Neuronal stem cell (in vitro differentiated cells): ENCODE measurements at regions not wholly inside any gene's neighbourhood (a gene's known extent, or its start where the extent isn't known, plus 50 kb on each side); places are given as distances from the start of the nearest gene placed in this dataset.
"Not testable (repeated sequence)": the region's sequence is repeated elsewhere in the genome, so short reads cannot be mapped to it uniquely, and the experiment has no call there.

Experiments used
- DNase-seq: peaks from one replicate; pipeline ENCODE4 v3.0.0-alpha.2; 2013; ENCODE audit warnings: low spot score
- H2AFZ ChIP-seq: one replicate; pipeline ENCODE4 v1.6.1; 2013; ENCODE audit warnings: mild to moderate bottlenecking, low read length, inconsistent platforms
- H2AK5ac ChIP-seq: 2 replicates; pipeline ENCODE4 v1.6.1; 2013; ENCODE audit warnings: low read depth, mild to moderate bottlenecking, inconsistent platforms, low read length, moderate library complexity, mixed read lengths
- H2BK120ac ChIP-seq: 2 replicates; pipeline ENCODE4 v1.6.1; 2013; ENCODE audit warnings: low read depth, mild to moderate bottlenecking, inconsistent platforms, low read length, moderate library complexity, mixed read lengths
- H2BK12ac ChIP-seq: one replicate; pipeline ENCODE4 v1.6.1; 2013; ENCODE audit warnings: low read length, inconsistent platforms
- H2BK15ac ChIP-seq: 2 replicates; pipeline ENCODE4 v1.6.1; 2013; ENCODE audit warnings: mild to moderate bottlenecking, low read length, inconsistent platforms, mixed read lengths
- H2BK5ac ChIP-seq: one replicate; pipeline ENCODE4 v1.6.1; 2013; ENCODE audit warnings: inconsistent platforms, mild to moderate bottlenecking, low read length, moderate library complexity
- H3K14ac ChIP-seq: one replicate; pipeline ENCODE4 v1.6.1; 2013; ENCODE audit warnings: low read length, inconsistent platforms
- H3K18ac ChIP-seq: 2 replicates; pipeline ENCODE4 v1.6.1; 2013; ENCODE audit warnings: low read length, inconsistent platforms
- H3K23ac ChIP-seq: 2 replicates; pipeline ENCODE4 v1.6.1; 2013; ENCODE audit warnings: low read depth, mild to moderate bottlenecking, mixed read lengths, low read length, inconsistent platforms; ENCODE audit not compliant: poor library complexity
- H3K27ac ChIP-seq: replicated peaks from 3 replicates; pipeline ENCODE4 v1.5.1; 2013; ENCODE audit warnings: low read length, inconsistent platforms
- H3K27me3 ChIP-seq, 3 experiments: 2 replicates each; pipeline ENCODE4 v1.6.1; 2013; ENCODE audit warnings: low read length in 3 of 3, mild to moderate bottlenecking in 2 of 3, inconsistent platforms in 1 of 3, low read depth in 1 of 3, mixed read lengths in 1 of 3, moderate library complexity in 1 of 3; ENCODE audit not compliant: control insufficient read depth in 3 of 3, insufficient read depth in 3 of 3
- H3K36me3 ChIP-seq, 2 donors: replicated peaks in 1 of 2; 2 replicates each; pipeline ENCODE4 v1.6.1; 2013; ENCODE audit warnings: low read length in 2 of 2; ENCODE audit not compliant: control insufficient read depth in 2 of 2, insufficient read depth in 2 of 2
- H3K4ac ChIP-seq: 2 replicates; pipeline ENCODE4 v1.6.1; 2013; ENCODE audit warnings: inconsistent platforms, mild to moderate bottlenecking, low read length, moderate library complexity
- H3K4me1 ChIP-seq, 2 donors: 1 replicate in 1 of 2; 2 replicates in 1 of 2; pipeline ENCODE4 v1.6.1; 2013; ENCODE audit warnings: low read length in 2 of 2, low read depth in 1 of 2; ENCODE audit not compliant: control insufficient read depth in 2 of 2, insufficient read depth in 1 of 2
- H3K4me2 ChIP-seq: one replicate; pipeline ENCODE4 v1.6.1; 2013; ENCODE audit warnings: mild to moderate bottlenecking, low read length, inconsistent platforms; ENCODE audit not compliant: insufficient read depth, poor library complexity, severe bottlenecking
- H3K4me3 ChIP-seq, 2 donors: 2 replicates each; pipeline ENCODE4 v1.5.1; 2013; ENCODE audit warnings: low read length in 2 of 2, mild to moderate bottlenecking in 2 of 2, inconsistent platforms in 1 of 2, moderate library complexity in 1 of 2
- H3K79me1 ChIP-seq: one replicate; pipeline ENCODE4 v1.6.1; 2013; ENCODE audit warnings: low read depth, mild to moderate bottlenecking, inconsistent platforms, low read length, moderate library complexity
- H3K9ac ChIP-seq: one replicate; pipeline ENCODE4 v1.6.1; 2013; ENCODE audit warnings: mild to moderate bottlenecking, low read depth, low read length, inconsistent platforms; ENCODE audit not compliant: poor library complexity
- H3K9me3 ChIP-seq, 2 donors: replicated peaks in 1 of 2; 2 replicates each; pipeline versions ENCODE3 to v1.6.1; 2013; ENCODE audit warnings: low read length in 2 of 2, mild to moderate bottlenecking in 2 of 2, inconsistent platforms in 1 of 2, low read depth in 1 of 2, mixed read lengths in 1 of 2, moderate library complexity in 1 of 2; ENCODE audit not compliant: control insufficient read depth in 2 of 2, insufficient read depth in 1 of 2
- H4K8ac ChIP-seq: one replicate; pipeline ENCODE4 v1.6.1; 2013; ENCODE audit warnings: low read depth, mild to moderate bottlenecking, inconsistent platforms, low read length, moderate library complexity
- H4K91ac ChIP-seq: one replicate; pipeline ENCODE4 v1.6.1; 2013; ENCODE audit warnings: low read length, low read depth, mild to moderate bottlenecking, inconsistent platforms; ENCODE audit not compliant: poor library complexity
- WGBS, 2 donors: extraction: QIAGEN DNeasy Blood & Tissue Kit; methylation state at CpG; one replicate each; pipeline ENCODE4 v1.1.7; 2013; ENCODE audit warnings: missing lambda C conversion rate in 2 of 2, mixed read lengths in 1 of 2; ENCODE audit not compliant: insufficient read length in 2 of 2, insufficient replicate concordance in 1 of 2; ENCODE audit errors: extremely low coverage in 2 of 2; 5-methylcytosine and 5-hydroxymethylcytosine counted together

GRCh38 chr5:154538492-154538891 is 60.5 kb upstream of the HAND1 start:
- WGBS, 2 donors = no CpG with 5 or more reads among the region's 6 CpGs
- no peaks in the 10 kb centered on the region for H3K9me3 ChIP-seq
- no peaks in the 10 kb centered on the region for H3K79me1 ChIP-seq
- H3K9ac ChIP-seq = no peak overlapping the region
- no peak overlapping the region for H4K91ac ChIP-seq
- H3K18ac ChIP-seq = no peak overlapping the region
- H3K23ac ChIP-seq = no peak overlapping the region
- no peak overlapping the region for H2AK5ac ChIP-seq
- H2BK5ac ChIP-seq = no peak overlapping the region
- H2BK120ac ChIP-seq = no peak overlapping the region
- peaks cover 0 to 2% of the 10 kb centered on the region in 2 donors for H3K4me1 ChIP-seq
- no peak overlapping the region for H3K14ac ChIP-seq
- H3K4ac ChIP-seq = no peak overlapping the region
- H3K4me2 ChIP-seq = no peak overlapping the region
- H3K27ac ChIP-seq = no peak overlapping the region
- H4K8ac ChIP-seq = no peak overlapping the region
- no peak for DNase-seq
- no peaks in the 10 kb centered on the region for H3K36me3 ChIP-seq
- peaks cover 0 to 34% (median 0%) of the 10 kb centered on the region in 3 experiments for H3K27me3 ChIP-seq
- H2BK12ac ChIP-seq = no peak overlapping the region
- no peak overlapping the region for H2BK15ac ChIP-seq
- peak overlapping the region in 1 of 2 donors; percentile 8 for H3K4me3 ChIP-seq
- no peak overlapping the region for H2AFZ ChIP-seq

GRCh38 chr5:154536439-154536838 is 58.4 kb upstream of the HAND1 start:
- H3K4me2 ChIP-seq = not testable (repeated sequence)

GRCh38 chr5:154535535-154535934 is 57.5 kb upstream of the HAND1 start:
- Histone ChIP-seq H4K8ac (no peak overlapping the region), H3K79me1 (no peaks in the 10 kb centered on the region), H3K4ac (no peak overlapping the region), H3K23ac (no peak overlapping the region), H3K9ac (no peak overlapping the region), H3K27me3 (peaks cover 0 to 9% (median 0%) of the 10 kb centered on the region in 3 experiments), H2BK12ac (no peak overlapping the region), H3K9me3 (no peaks in the 10 kb centered on the region), H3K14ac (no peak overlapping the region), H4K91ac (no peak overlapping the region), H2BK15ac (no peak overlapping the region), H3K4me3 (no peak overlapping the region), H3K36me3 (no peaks in the 10 kb centered on the region), H3K4me2 (no peak overlapping the region), H3K27ac (no peak overlapping the region), H2AFZ (no peak overlapping the region), H3K18ac (no peak overlapping the region), H2BK5ac (no peak overlapping the region), H3K4me1 (no peaks in the 10 kb centered on the region), H2AK5ac (no peak overlapping the region), H2BK120ac (no peak overlapping the region)
- no peak for DNase-seq
- no CpG with 5 or more reads among the region's 2 CpGs for WGBS, 2 donors

More at GRCh38 chr5:154536439-154536838, 58.4 kb upstream of the HAND1 start:
- H3K23ac ChIP-seq, H2BK12ac ChIP-seq, H3K27ac ChIP-seq, H4K91ac ChIP-seq, H3K9ac ChIP-seq, DNase-seq, H3K4me1 ChIP-seq, H4K8ac ChIP-seq, H3K14ac ChIP-seq, H2AFZ ChIP-seq, H2BK120ac ChIP-seq, H3K9me3 ChIP-seq, H2BK5ac ChIP-seq, H3K4ac ChIP-seq, H3K18ac ChIP-seq, H2AK5ac ChIP-seq, H3K4me3 ChIP-seq, H3K79me1 ChIP-seq, H2BK15ac ChIP-seq, H3K36me3 ChIP-seq: not testable (repeated sequence)
- H3K27me3 ChIP-seq = peaks cover 0 to 15% (median 0%) of the 10 kb centered on the region in 3 experiments
- no CpG with 5 or more reads among the region's 4 CpGs for WGBS, 2 donors

GRCh38 chr5:154534457-154535050 is 56.5 kb upstream of the HAND1 start:
- H3K4me2 ChIP-seq = no peak overlapping the region
- no peak overlapping the region for H2AK5ac ChIP-seq
- no CpG with 5 or more reads among the region's 12 CpGs for WGBS, 2 donors
- no peak for DNase-seq
- H3K4me1 ChIP-seq = no peaks in the 10 kb centered on the region
- no peaks in the 10 kb centered on the region for H3K36me3 ChIP-seq
- no peak overlapping the region for H2BK15ac ChIP-seq
- no peak overlapping the region for H3K23ac ChIP-seq
- no peak overlapping the region for H4K91ac ChIP-seq
- no peak overlapping the region for H3K18ac ChIP-seq
- H2BK12ac ChIP-seq = no peak overlapping the region
- H3K4me3 ChIP-seq = no peak overlapping the region
- no peaks in the 10 kb centered on the region for H3K79me1 ChIP-seq
- H3K27me3 ChIP-seq = peaks cover 0 to 9% (median 0%) of the 10 kb centered on the region in 3 experiments
- no peaks in the 10 kb centered on the region for H3K9me3 ChIP-seq
- no peak overlapping the region for H2BK5ac ChIP-seq
- peak overlapping the region; percentile 47 for H3K14ac ChIP-seq
- H2BK120ac ChIP-seq = no peak overlapping the region
- H3K4ac ChIP-seq = no peak overlapping the region
- H4K8ac ChIP-seq = no peak overlapping the region
- H3K27ac ChIP-seq = no peak overlapping the region
- no peak overlapping the region for H2AFZ ChIP-seq
- no peak overlapping the region for H3K9ac ChIP-seq
